ENCODE measurements at regions not wholly inside any gene's neighbourhood (a gene's known extent, or its start where the extent isn't known, plus 50 kb on each side); places are given as distances from the start of the nearest gene placed in this dataset.
"Not testable (repeated sequence)": the region's sequence is repeated elsewhere in the genome, so short reads cannot be mapped to it uniquely, and the experiment has no call there.

DNA sequence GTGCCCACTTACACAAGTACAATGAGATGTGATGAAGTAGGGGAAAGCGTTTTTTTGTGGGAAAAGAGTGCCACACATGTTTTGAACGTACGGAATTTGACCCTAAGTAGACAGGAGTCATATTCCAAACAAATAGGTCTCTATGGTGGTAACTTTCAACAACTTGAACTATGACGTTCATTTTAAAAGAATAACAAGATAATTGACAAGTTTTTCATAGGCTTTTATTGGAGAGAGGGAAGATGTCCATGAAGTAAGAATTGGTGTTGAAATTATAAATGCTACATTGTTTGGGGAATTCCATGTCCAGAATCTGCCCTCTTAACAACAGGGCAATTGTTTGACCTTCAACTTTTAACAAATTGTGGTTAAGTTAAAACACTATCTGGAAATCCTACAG lies 126.5 kb downstream of the GASK1B start:
- no peak overlapping the region for H3K27ac Mint-ChIP-seq (ENCODE audit: low read depth)
- no peak for ATAC-seq (replicated peaks; ENCODE audit: extremely low read depth, poor library complexity, severe bottlenecking)
- no peaks in the 10 kb centered on the region for H3K36me3 Mint-ChIP-seq (ENCODE audit: insufficient read depth)
- no peaks in the 10 kb centered on the region for H3K27me3 Mint-ChIP-seq
- peaks cover 23% of the 10 kb centered on the region for H3K9me3 Mint-ChIP-seq
- no peak overlapping the region for H3K4me3 Mint-ChIP-seq
- no peaks in the 10 kb centered on the region for H3K4me1 Mint-ChIP-seq
- no peak for DNase-seq (ENCODE audit: low spot score in 2 of 2)

DNA sequence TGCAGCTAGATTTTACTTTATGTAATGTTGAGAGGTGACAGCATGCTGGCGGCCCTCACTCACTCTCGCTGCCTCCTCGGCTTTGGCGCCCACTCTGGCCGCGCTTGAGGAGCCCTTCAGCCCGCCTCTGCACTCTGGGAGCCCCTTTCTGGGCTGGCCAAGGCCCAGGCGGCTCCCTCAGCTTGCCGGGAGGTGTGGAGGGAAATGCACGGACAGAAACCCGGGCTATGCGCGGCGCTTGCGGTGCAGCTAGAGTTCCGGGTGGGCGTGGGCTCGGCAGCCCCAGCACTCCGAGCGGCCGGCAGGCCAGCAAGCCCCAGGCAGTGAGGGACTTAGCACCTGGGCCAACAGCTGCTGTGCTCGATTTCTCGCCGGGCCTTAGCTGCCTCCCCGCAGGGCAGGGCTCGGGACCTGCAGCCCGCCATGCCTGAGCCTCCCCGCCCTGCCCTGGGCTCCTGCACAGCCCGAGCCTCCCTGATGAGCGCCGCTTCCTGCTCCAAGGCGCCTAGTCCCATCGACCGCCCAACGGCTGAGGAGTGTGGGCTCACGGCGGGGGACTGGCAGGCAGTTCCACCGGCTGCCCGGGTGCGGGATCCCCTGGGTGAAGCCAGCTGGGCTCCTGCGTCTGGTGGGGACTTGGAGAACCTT lies 128.7 kb downstream of the GASK1B start:
- H3K4me3 Mint-ChIP-seq = no peak overlapping the region
- no peaks in the 10 kb centered on the region for H3K36me3 Mint-ChIP-seq (ENCODE audit: insufficient read depth)
- H3K27me3 Mint-ChIP-seq = no peaks in the 10 kb centered on the region
- H3K4me1 Mint-ChIP-seq = no peaks in the 10 kb centered on the region
- H3K9me3 Mint-ChIP-seq = peaks cover 23% of the 10 kb centered on the region
- H3K27ac Mint-ChIP-seq (ENCODE audit: low read depth) = no peak overlapping the region
- DNase-seq (ENCODE audit: low spot score in 2 of 2) = no peak
- peak; percentile 6 for ATAC-seq (replicated peaks; ENCODE audit: extremely low read depth, poor library complexity, severe bottlenecking)

DNA sequence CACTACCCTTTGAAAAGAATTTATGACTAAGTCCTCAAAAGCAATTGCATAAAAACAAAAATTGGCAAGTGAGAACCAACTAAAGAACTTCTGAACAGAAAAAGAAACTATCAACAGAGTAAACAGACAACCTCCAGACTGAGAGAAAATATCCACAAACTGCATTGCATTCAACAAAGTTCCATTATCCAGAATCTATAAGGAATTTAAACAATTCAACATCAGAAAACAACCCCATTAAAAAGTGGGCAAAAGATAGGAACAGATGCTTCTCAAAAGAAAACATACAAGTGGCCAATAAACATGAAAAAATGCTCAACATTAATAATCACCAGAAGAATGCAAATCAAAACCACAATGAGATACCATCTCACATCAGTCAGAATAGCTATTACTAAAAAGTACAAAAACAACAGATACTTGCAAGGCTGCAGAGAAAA lies 130.2 kb downstream of the GASK1B start:
- H3K27ac Mint-ChIP-seq (ENCODE audit: low read depth) = no peak overlapping the region
- H3K9me3 Mint-ChIP-seq = peaks cover 20% of the 10 kb centered on the region
- no peaks in the 10 kb centered on the region for H3K4me1 Mint-ChIP-seq
- ATAC-seq (replicated peaks; ENCODE audit: extremely low read depth, poor library complexity, severe bottlenecking) = no peak
- H3K4me3 Mint-ChIP-seq = no peak overlapping the region
- no peaks in the 10 kb centered on the region for H3K27me3 Mint-ChIP-seq
- no peak for DNase-seq (ENCODE audit: low spot score in 2 of 2)
- no peaks in the 10 kb centered on the region for H3K36me3 Mint-ChIP-seq (ENCODE audit: insufficient read depth)

DNA sequence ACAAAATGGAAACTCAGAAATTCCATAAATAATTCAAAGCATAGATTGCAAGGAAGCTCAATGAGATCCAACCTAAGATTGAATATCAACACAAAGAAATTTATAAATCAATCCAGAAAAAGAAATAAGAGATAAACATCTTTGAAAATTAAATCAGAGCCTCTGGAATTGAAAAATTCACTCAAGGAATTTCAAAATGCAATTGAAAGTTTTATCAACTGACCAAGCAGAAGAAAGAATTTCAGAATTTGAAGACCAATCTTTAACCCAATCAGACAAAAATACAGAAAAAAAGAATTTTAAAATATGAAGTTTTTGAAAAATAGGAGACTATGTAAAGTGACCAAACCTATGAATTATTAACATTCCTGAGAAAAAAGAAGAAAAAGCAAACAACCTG lies 134.1 kb downstream of the GASK1B start:
- Mint-ChIP-seq H3K9me3 (peaks cover 16% of the 10 kb centered on the region), H3K27me3 (no peaks in the 10 kb centered on the region), H3K4me3 (no peak overlapping the region), H3K27ac (ENCODE audit: low read depth) (no peak overlapping the region), H3K4me1 (no peaks in the 10 kb centered on the region), H3K36me3 (ENCODE audit: insufficient read depth) (no peaks in the 10 kb centered on the region)
- no peak for ATAC-seq (replicated peaks; ENCODE audit: extremely low read depth, poor library complexity, severe bottlenecking)
- DNase-seq (ENCODE audit: low spot score in 2 of 2) = no peak

DNA sequence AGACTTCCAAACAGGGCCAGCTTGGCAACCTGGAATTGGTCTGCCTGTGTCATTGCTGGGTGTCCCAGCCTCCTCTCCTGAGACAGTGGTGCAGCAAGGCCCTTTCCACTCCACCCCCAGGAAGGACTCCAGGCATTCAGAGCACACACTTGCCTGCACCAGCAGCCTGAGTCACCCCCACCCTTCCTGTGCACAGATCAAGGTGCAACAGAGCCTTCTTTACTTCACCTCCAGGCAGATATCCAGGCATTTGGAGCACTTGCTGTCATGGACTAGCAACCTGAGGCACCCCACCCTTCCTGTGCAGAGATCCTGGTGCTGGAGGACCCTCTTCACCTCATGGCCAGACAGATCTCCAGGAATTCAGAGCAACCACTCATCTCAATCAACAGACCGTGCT lies 135.8 kb downstream of the GASK1B start:
- H3K4me3 Mint-ChIP-seq = no peak overlapping the region
- ATAC-seq (replicated peaks; ENCODE audit: extremely low read depth, poor library complexity, severe bottlenecking) (no peak), DNase-seq (ENCODE audit: low spot score in 2 of 2) (no peak)
- no peak overlapping the region for H3K27ac Mint-ChIP-seq (ENCODE audit: low read depth)
- H3K36me3 Mint-ChIP-seq (ENCODE audit: insufficient read depth) = no peaks in the 10 kb centered on the region
- H3K9me3 Mint-ChIP-seq = peaks cover 18% of the 10 kb centered on the region
- H3K4me1 Mint-ChIP-seq = no peaks in the 10 kb centered on the region
- H3K27me3 Mint-ChIP-seq = no peaks in the 10 kb centered on the region

DNA sequence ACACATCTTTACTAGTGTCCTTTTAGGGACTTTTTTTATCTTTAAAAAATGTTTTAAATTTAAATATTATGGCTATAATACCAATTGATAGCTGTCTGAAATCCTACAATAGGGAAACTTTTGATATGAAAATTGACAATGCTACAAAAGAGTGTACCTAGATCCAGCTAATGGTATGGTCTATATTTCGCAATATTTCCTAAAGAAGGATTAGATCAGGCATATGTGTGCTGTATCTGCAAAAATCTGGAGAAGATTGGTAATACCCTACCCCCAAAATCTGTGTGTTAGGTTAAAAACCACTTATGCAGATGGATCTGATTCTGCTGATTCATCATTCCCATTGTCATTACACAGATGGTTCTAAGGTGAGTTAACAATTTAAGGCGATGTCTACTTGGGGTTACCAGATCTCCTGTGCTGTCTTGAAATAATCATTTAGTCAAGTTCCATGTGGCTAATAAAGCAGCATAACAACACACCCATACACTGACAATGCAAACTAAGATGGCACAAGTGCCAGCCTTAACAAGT lies 137.1 kb downstream of the GASK1B start:
- DNase-seq (ENCODE audit: low spot score in 2 of 2) = no peak

DNA sequence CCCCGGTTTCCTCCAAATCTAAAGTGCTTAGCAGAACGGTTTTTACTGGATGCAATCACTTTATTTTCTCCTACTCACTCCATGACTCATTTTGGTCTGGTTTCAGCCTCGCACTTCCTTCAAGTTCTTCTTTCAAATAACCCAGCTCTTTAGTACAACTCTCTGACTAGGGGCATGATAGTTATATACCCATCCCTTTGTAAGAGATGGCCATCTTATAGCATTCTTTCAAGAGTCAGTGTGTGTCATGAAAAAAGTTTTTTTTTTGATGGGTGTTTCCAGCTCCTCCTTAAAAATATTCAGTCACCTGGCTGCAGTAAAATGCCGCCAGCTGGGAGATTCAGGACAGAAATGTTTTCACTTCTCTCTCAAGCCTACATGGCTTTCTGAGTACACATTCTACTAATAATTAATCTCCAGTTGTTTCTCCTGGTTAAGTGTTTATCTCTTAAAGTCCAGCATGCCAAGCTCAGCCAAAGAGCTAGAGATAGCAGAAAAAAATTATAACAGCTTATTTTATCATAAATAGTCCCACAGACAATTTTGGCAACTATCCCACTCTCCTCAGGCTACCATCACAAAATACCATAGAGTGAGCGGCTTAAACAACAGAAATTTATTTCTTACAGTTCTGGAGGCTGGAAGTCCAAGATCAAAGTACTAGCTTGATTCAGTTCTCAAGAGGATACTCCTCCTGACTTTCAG lies 139.3 kb downstream of the GASK1B start:
- Mint-ChIP-seq H3K36me3 (ENCODE audit: insufficient read depth) (no peaks in the 10 kb centered on the region), H3K27me3 (no peaks in the 10 kb centered on the region), H3K4me3 (no peak overlapping the region), H3K9me3 (peaks cover 8% of the 10 kb centered on the region), H3K4me1 (no peaks in the 10 kb centered on the region), H3K27ac (ENCODE audit: low read depth) (no peak overlapping the region)
- ATAC-seq (replicated peaks; ENCODE audit: extremely low read depth, poor library complexity, severe bottlenecking) = no peak
- no peak for DNase-seq (ENCODE audit: low spot score in 2 of 2)

More for the DNA sequence above, 137.1 kb downstream of the GASK1B start:
- H3K27ac Mint-ChIP-seq (ENCODE audit: low read depth) = no peak overlapping the region
- no peaks in the 10 kb centered on the region for H3K27me3 Mint-ChIP-seq
- H3K4me3 Mint-ChIP-seq = no peak overlapping the region
- peaks cover 8% of the 10 kb centered on the region for H3K9me3 Mint-ChIP-seq
- ATAC-seq (replicated peaks; ENCODE audit: extremely low read depth, poor library complexity, severe bottlenecking) = no peak
- no peaks in the 10 kb centered on the region for H3K36me3 Mint-ChIP-seq (ENCODE audit: insufficient read depth)
- H3K4me1 Mint-ChIP-seq = no peaks in the 10 kb centered on the region

DNA sequence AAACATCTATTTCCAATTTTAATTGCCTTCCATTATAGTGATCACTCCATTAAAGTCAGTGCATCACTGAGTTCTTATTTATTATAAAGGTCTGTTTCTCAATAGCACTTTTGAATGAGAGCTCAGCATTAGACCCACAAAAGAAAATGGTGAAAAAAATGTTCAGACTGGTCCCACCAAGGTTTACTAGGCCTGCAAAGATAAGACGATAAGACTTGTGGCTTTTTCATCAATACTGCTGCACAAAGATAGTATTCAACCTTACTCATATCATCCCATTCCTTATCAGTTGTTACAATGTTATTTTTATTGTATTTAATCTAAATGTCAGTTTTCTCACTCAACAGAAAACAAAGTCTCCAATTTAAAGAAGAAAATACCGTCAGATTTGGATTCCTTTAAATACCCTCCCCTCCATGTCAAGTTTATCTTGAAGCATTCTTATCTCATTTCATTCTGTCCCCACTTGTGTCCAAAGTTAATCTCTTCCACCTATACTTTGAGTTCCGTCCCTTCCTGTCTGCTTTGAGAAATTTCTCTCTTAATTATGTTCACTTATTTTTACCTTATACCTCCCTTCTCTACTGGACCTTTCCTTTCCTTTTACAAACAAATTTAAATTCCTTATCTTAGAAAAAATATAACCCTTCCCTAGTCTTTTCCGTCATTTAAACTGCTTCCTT lies 140.0 kb downstream of the GASK1B start:
- H3K27ac Mint-ChIP-seq (ENCODE audit: low read depth) = no peak overlapping the region
- no peak for DNase-seq (ENCODE audit: low spot score in 2 of 2)
- H3K4me1 Mint-ChIP-seq = no peaks in the 10 kb centered on the region
- H3K4me3 Mint-ChIP-seq = no peak overlapping the region
- H3K9me3 Mint-ChIP-seq = peaks cover 8% of the 10 kb centered on the region
- H3K27me3 Mint-ChIP-seq = no peaks in the 10 kb centered on the region
- ATAC-seq (replicated peaks; ENCODE audit: extremely low read depth, poor library complexity, severe bottlenecking) = no peak
- no peaks in the 10 kb centered on the region for H3K36me3 Mint-ChIP-seq (ENCODE audit: insufficient read depth)

DNA sequence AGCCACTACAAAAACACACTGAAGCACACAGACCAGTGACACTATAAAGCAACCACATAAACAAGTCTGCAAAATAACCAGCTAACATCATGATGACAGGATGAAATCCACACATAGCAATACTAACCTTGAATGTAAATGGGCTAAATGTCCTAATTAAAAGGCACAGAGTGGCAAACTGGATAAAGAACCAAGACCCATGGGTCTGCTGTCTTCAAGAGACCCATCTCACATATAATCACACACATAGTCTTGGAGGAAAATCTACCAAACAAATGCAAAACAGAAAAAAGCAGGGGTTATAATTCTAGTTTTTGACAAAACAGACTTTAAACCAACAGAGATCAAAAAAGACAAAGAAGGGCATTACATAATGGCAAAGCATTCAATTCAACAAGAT lies 144.4 kb downstream of the GASK1B start:
- not testable (repeated sequence) for DNase-seq (ENCODE audit: low spot score in 2 of 2); H3K27ac Mint-ChIP-seq (ENCODE audit: low read depth); H3K4me1 Mint-ChIP-seq; H3K4me3 Mint-ChIP-seq; H3K36me3 Mint-ChIP-seq (ENCODE audit: insufficient read depth); H3K27me3 Mint-ChIP-seq; ATAC-seq (replicated peaks; ENCODE audit: extremely low read depth, poor library complexity, severe bottlenecking)
- peaks cover 15% of the 10 kb centered on the region for H3K9me3 Mint-ChIP-seq

DNA sequence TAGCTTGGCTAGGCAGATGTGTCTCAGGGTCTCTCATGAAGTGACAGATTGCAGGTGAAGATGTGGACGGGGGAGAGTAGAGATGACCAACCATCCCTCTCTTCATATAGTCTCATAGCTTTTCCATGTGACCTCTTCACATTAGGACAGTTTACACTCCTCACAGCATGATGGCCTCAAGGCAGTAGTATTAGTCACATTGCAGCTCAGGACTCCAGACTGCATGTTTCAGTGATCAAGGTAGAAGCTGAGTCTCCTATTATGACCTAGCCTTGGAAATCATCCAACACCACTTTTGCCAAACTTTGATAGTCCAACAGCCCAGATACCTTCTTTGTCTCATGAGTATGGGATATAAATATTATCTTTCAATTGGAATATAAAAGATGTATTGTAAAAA lies 147.7 kb downstream of the GASK1B start:
- no peaks in the 10 kb centered on the region for H3K27me3 Mint-ChIP-seq
- H3K27ac Mint-ChIP-seq (ENCODE audit: low read depth) = no peak overlapping the region
- H3K36me3 Mint-ChIP-seq (ENCODE audit: insufficient read depth) = no peaks in the 10 kb centered on the region
- ATAC-seq (replicated peaks; ENCODE audit: extremely low read depth, poor library complexity, severe bottlenecking) = no peak
- H3K9me3 Mint-ChIP-seq = peaks cover 9% of the 10 kb centered on the region
- H3K4me1 Mint-ChIP-seq = no peaks in the 10 kb centered on the region
- no peak overlapping the region for H3K4me3 Mint-ChIP-seq
- DNase-seq (ENCODE audit: low spot score in 2 of 2) = no peak

DNA sequence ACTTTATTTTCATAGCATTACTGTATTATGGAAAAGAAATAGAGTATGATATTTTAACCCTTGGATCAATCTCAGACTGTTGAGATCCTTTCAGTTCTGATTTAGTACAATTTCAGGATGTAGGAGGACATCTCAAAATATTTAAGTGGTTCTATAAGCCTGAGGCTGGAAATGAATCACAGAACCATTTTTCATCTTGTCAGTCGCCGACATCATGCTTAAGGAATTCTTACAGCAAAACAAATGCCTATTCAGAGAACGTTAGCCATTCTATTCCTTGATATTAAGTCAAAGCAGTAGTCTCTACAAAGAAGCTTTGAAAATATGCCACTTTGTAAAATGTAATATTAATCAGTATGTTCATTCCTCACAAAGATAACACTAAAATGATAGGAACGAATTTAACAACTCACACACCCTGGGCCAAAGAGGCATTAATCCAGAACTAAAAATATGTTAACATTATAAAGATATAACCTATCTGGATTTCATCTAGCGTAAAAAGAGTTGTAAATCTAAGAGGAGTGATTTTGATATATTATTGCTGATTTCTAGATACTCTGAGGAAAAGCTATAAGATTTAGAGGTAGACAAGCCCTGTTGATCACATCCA lies 152.0 kb downstream of the GASK1B start:
- no peaks in the 10 kb centered on the region for H3K4me1 Mint-ChIP-seq
- peaks cover 14% of the 10 kb centered on the region for H3K9me3 Mint-ChIP-seq
- no peak overlapping the region for H3K27ac Mint-ChIP-seq (ENCODE audit: low read depth)
- H3K4me3 Mint-ChIP-seq = no peak overlapping the region
- no peaks in the 10 kb centered on the region for H3K36me3 Mint-ChIP-seq (ENCODE audit: insufficient read depth)
- DNase-seq (ENCODE audit: low spot score in 2 of 2) = no peak
- no peak for ATAC-seq (replicated peaks; ENCODE audit: extremely low read depth, poor library complexity, severe bottlenecking)
- H3K27me3 Mint-ChIP-seq = no peaks in the 10 kb centered on the region

DNA sequence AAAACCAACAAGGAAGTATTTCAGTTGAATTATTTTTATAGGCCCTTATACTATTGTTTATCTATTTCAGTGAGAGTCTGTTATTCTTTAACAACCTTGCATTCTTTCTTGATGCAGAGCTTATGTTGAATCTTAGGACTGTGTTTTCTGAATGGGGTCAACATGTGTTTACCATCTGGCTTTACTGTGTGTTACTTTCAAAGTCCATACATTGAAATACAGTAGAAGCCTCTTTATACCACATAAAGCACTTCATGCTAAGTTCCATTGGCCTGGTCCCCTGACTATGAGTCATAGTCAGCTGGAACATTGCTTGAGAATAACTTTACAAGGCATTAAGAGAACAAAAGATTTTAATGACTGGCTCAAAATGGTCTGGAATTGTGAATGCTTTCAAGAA lies 152.6 kb downstream of the GASK1B start:
- Mint-ChIP-seq H3K27ac (ENCODE audit: low read depth) (no peak overlapping the region), H3K36me3 (ENCODE audit: insufficient read depth) (no peaks in the 10 kb centered on the region), H3K9me3 (peaks cover 14% of the 10 kb centered on the region), H3K27me3 (no peaks in the 10 kb centered on the region), H3K4me3 (no peak overlapping the region), H3K4me1 (no peaks in the 10 kb centered on the region)
- no peak for ATAC-seq (replicated peaks; ENCODE audit: extremely low read depth, poor library complexity, severe bottlenecking)
- no peak for DNase-seq (ENCODE audit: low spot score in 2 of 2)

All from central memory CD8-positive, alpha-beta T cell (primary cell).